ENCODE measurements at regions not wholly inside any gene's neighbourhood (a gene's known extent, or its start where the extent isn't known, plus 50 kb on each side); places are given as distances from the start of the nearest gene placed in this dataset.

DNA sequence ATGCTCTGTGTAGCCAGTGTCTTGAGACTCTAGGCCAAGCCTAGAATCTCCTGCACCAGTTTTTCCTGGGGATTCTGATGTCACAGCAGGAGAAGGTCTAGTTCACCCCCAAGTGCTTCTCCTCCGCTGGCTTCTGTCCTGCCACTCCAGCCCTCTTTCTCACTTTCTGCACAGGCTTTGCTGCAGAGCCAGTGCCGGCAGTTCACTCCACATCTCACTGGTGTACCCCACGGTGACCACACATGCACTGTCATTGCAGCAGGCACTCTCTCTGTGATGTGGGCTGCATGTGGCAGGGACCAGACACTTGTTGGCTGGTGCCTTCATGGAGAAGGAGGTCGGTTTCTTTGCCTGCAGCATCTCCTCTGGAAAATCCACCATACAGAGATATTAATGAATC is 643.8 kb upstream of the GALNTL6 start:
- Histone ChIP-seq H3K27me3 (replicated peaks in 1 of 4; ENCODE audit: control insufficient read depth in 3 of 4, extremely low read depth in 1 of 4, insufficient read depth in 3 of 4, low read length in 3 of 4) (no peaks in the 10 kb centered on the region), H2BK12ac (ENCODE audit: low read depth, low read length) (no peak overlapping the region), H4K91ac (replicated peaks; ENCODE audit: insufficient read length, low read length) (no peak overlapping the region), H3K9ac (replicated peaks in 1 of 4; ENCODE audit: extremely low read depth in 1 of 4, low read depth in 3 of 4, low read length in 3 of 4) (no peak overlapping the region), H2BK5ac (ENCODE audit: low read depth, low read length) (no peak overlapping the region), H3K27ac (ENCODE audit: low read depth, low read length) (no peak overlapping the region), H4K20me1 (replicated peaks in 1 of 2; ENCODE audit: control insufficient read depth in 1 of 2, insufficient read depth in 2 of 2, low read length in 2 of 2) (no peaks in the 10 kb centered on the region), H2AK5ac (ENCODE audit: low read depth, low read length) (no peak overlapping the region), H3K4ac (replicated peaks; ENCODE audit: insufficient read length, low read depth, low read length) (no peak overlapping the region), H3K23me2 (ENCODE audit: low read depth, low read length) (no peaks in the 10 kb centered on the region), H4K8ac (ENCODE audit: extremely low read depth, insufficient read depth, low read length) (no peak overlapping the region), H3K23ac (ENCODE audit: insufficient read length) (no peak overlapping the region), H3K79me1 (ENCODE audit: low read depth, low read length) (no peaks in the 10 kb centered on the region), H3K18ac (ENCODE audit: extremely low read depth, low read length) (no peak overlapping the region), H3K56ac (replicated peaks; ENCODE audit: insufficient read length, low read depth, low read length) (no peak overlapping the region), H2BK15ac (ENCODE audit: low read length) (no peak overlapping the region), H2BK20ac (ENCODE audit: low read length) (no peak overlapping the region), H3K4me1 (replicated peaks in 1 of 4; ENCODE audit: control insufficient read depth in 3 of 4, insufficient read depth in 4 of 4, low read length in 3 of 4) (no peaks in the 10 kb centered on the region), H3K36me3 (ENCODE audit: control insufficient read depth in 2 of 4, insufficient read depth in 4 of 4, low read length in 3 of 4) (no peaks in the 10 kb centered on the region), H3K79me2 (ENCODE audit: control insufficient read depth in 1 of 2, insufficient read depth in 2 of 2, low read length in 2 of 2) (no peaks in the 10 kb centered on the region), H3K4me3 (ENCODE audit: extremely low read depth in 1 of 4, insufficient read depth in 2 of 4, low read depth in 3 of 4, low read length in 4 of 4) (no peak overlapping the region), H3K9me3 (ENCODE audit: insufficient read depth in 2 of 2, low read depth in 1 of 2, low read length in 1 of 2) (no peaks in the 10 kb centered on the region), H2AFZ (ENCODE audit: low read length) (no peak overlapping the region), H3K4me2 (ENCODE audit: insufficient read depth in 1 of 2, low read depth in 2 of 2, low read length in 2 of 2) (no peak overlapping the region), H3K14ac (ENCODE audit: insufficient read length) (no peak overlapping the region), H2BK120ac (replicated peaks; ENCODE audit: low read depth, low read length) (no peak overlapping the region), H4K5ac (ENCODE audit: insufficient read length, low read depth, low read length) (no peak overlapping the region)
- 83% methylated on average over 4 of the region's 4 CpGs; no CpG with 5 or more reads in 1 of the 2 experiments for WGBS, 2 experiments (ENCODE audit: extremely low coverage in 1 of 2, insufficient coverage in 1 of 2, insufficient read length in 1 of 2, insufficient replicate concordance in 2 of 2, low coverage in 1 of 2, low lambda C conversion rate in 2 of 2, missing lambda C conversion rate in 1 of 2)
- ChIA-PET POLR2A (ENCODE audit: partially characterized antibody) (no interaction called here), CTCF (ENCODE audit: partially characterized antibody) (no interaction called here)
- FAIRE-seq (no peak), DNase-seq (ENCODE audit: low read depth in 1 of 2, low spot score in 2 of 2) (no peak)
- TF ChIP-seq CBX5 (IDR thresholded peaks at IDR 0.05; ENCODE audit: low read depth, low read length) = no peak
- TF ChIP-seq RAD21 (IDR thresholded peaks at IDR 0.05 in 1 of 2, conservative IDR thresholded peaks at IDR 0.05 in 1 of 2; ENCODE audit: low read depth in 2 of 2, low read length in 2 of 2) = no peak
- no peak for TF ChIP-seq SAP30 (IDR thresholded peaks at IDR 0.05; ENCODE audit: insufficient read depth, insufficient replicate concordance, low read length)
- no peak for TF ChIP-seq FOSL1 (IDR thresholded peaks at IDR 0.05; ENCODE audit: insufficient read depth, low read depth, low read length)
- TF ChIP-seq KDM4A (IDR thresholded peaks at IDR 0.05; ENCODE audit: low read depth, low read length, severe bottlenecking) = no peak
- TF ChIP-seq POLR2A (IDR thresholded peaks at IDR 0.05; ENCODE audit: control extremely low read depth in 1 of 2, low read depth in 2 of 2, low read length in 2 of 2) = no peak
- TF ChIP-seq EP300 (IDR thresholded peaks at IDR 0.05; ENCODE audit: borderline replicate concordance in 1 of 2, low read depth in 2 of 2, low read length in 2 of 2) = no peak
- no peak for TF ChIP-seq CHD2 (IDR thresholded peaks at IDR 0.05; ENCODE audit: low read length)
- no peak for TF ChIP-seq SIX5 (IDR thresholded peaks at IDR 0.05; ENCODE audit: low read depth, low read length)
- TF ChIP-seq RFX5 (IDR thresholded peaks at IDR 0.05; ENCODE audit: borderline replicate concordance, low read depth, low read length) = no peak
- TF ChIP-seq RBBP5 (IDR thresholded peaks at IDR 0.05; ENCODE audit: borderline replicate concordance, low read depth, low read length) = no peak
- TF ChIP-seq, protein P1, sequence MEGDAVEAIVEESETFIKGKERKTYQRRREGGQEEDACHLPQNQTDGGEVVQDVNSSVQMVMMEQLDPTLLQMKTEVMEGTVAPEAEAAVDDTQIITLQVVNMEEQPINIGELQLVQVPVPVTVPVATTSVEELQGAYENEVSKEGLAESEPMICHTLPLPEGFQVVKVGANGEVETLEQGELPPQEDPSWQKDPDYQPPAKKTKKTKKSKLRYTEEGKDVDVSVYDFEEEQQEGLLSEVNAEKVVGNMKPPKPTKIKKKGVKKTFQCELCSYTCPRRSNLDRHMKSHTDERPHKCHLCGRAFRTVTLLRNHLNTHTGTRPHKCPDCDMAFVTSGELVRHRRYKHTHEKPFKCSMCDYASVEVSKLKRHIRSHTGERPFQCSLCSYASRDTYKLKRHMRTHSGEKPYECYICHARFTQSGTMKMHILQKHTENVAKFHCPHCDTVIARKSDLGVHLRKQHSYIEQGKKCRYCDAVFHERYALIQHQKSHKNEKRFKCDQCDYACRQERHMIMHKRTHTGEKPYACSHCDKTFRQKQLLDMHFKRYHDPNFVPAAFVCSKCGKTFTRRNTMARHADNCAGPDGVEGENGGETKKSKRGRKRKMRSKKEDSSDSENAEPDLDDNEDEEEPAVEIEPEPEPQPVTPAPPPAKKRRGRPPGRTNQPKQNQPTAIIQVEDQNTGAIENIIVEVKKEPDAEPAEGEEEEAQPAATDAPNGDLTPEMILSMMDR (IDR thresholded peaks at IDR 0.05; ENCODE audit: control extremely low read depth in 1 of 3, insufficient read depth in 1 of 3, low read depth in 1 of 3, low read length in 3 of 3) = no peak
